ENCODE measurements at regions not wholly inside any gene's neighbourhood (a gene's known extent, or its start where the extent isn't known, plus 50 kb on each side); places are given as distances from the start of the nearest gene placed in this dataset.

GRCh38 chr14:84251411-84252115, 1278.4 kb upstream of the FLRT2 start:
- no peak for TF ChIP-seq POLR2A (IDR thresholded peaks at IDR 0.05; ENCODE audit: low read depth, low read length)
- TF ChIP-seq TAF1 (IDR thresholded peaks at IDR 0.05; ENCODE audit: borderline replicate concordance, low read depth, low read length) = no peak
